Ishikawa (cell line): ENCODE measurements at regions not wholly inside any gene's neighbourhood (a gene's known extent, or its start where the extent isn't known, plus 50 kb on each side); places are given as distances from the start of the nearest gene placed in this dataset.

Experiments used
- CEBPB ChIP-seq: IDR thresholded peaks from 2 replicates; pipeline ENCODE4 v1.6.1; 2012
- CREB1 ChIP-seq: IDR thresholded peaks from 2 replicates; pipeline ENCODE4 v1.6.1; 2012; ENCODE audit warnings: low read depth
- EP300 ChIP-seq: IDR thresholded peaks from 2 replicates; pipeline ENCODE4 v1.6.1; 2012; ENCODE audit warnings: borderline replicate concordance
- FOXM1 ChIP-seq: IDR thresholded peaks from 2 replicates; pipeline ENCODE4 v1.6.1; 2012; ENCODE audit warnings: low read depth, borderline replicate concordance
- MAX ChIP-seq: IDR thresholded peaks from 2 replicates; pipeline ENCODE4 v1.6.1; 2012
- NFIC ChIP-seq: IDR thresholded peaks from 2 replicates; pipeline ENCODE4 v1.6.1; 2012
- RAD21 ChIP-seq: IDR thresholded peaks from 2 replicates; pipeline ENCODE4 v1.6.1; 2012; ENCODE audit warnings: low read depth
- TAF1 ChIP-seq: IDR thresholded peaks from 2 replicates; pipeline ENCODE4 v1.6.1; 2012; ENCODE audit warnings: low read depth, mild to moderate bottlenecking
- TEAD4 ChIP-seq: IDR thresholded peaks from 2 replicates; pipeline ENCODE4 v1.6.1; 2012
- ZBTB7A ChIP-seq: IDR thresholded peaks from 2 replicates; pipeline ENCODE4 v1.6.1; 2012; ENCODE audit warnings: low read depth

GRCh38 chr9:29220596-29221251 lies 1647.4 kb upstream of the C9orf72 start:
- TF ChIP-seq TAF1 = no peak
- no peak for TF ChIP-seq CEBPB
- no peak for TF ChIP-seq EP300
- TF ChIP-seq MAX = no peak
- TF ChIP-seq CREB1 = no peak
- no peak for TF ChIP-seq RAD21
- TF ChIP-seq ZBTB7A = no peak
- TF ChIP-seq NFIC = no peak
- no peak for TF ChIP-seq TEAD4
- no peak for TF ChIP-seq FOXM1
